ENCODE measurements at regions not wholly inside any gene's neighbourhood (a gene's known extent, or its start where the extent isn't known, plus 50 kb on each side); places are given as distances from the start of the nearest gene placed in this dataset.
"Not testable (repeated sequence)": the region's sequence is repeated elsewhere in the genome, so short reads cannot be mapped to it uniquely, and the experiment has no call there.

DNA sequence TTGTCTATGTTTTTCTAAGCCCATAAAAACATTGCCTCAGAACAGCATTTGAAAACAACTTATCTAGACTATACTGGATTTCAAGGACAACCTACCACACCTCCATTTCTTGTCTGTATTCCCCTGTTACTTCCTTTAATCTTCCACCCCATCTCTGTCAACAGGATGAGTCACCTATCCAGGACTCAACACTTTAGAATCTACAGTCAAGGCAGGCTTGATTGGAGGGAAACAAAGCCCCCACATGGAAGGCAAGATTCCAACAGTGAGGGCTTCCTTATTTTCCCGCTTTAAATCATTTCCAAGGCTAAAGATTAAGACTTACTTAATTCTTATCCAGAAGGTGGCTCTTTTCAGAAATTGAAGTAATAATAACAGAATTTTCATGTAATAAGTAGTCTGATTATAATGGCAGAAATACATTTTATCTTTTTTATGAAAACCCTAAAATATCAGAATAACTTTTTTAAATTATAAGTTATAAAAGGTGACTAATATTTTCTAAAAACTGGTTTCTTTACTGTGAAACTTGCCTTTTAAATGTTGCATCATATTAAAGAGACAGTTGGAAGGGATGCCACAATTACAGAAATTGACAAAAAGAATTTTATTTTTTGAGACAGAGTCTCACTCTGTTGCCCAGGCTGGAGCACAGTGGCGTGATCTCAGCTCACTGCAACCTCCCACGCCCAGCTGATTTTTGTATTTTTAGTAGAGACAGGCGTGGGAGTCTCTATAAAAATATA lies 138.7 kb upstream of the CCDC150 start:
- no peak for DNase-seq

DNA sequence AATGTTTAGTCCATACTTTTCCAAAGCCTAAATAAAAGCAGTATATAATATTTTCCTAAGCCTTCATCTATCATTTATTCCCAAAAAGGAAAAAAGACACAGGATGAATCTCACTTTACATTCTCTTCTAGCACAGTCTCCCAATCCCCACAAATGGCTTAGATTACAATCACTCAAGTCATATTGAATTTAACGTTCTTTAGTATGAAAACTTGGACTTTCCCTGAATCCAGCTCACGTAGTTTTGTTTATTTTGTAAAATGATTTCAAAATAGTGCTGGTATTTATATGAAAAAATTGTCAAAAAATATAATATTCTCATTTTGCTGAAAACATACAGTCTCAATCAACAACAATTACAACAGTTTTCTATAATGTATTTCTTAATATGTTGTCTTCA lies 137.7 kb upstream of the CCDC150 start:
- no peak for DNase-seq

DNA sequence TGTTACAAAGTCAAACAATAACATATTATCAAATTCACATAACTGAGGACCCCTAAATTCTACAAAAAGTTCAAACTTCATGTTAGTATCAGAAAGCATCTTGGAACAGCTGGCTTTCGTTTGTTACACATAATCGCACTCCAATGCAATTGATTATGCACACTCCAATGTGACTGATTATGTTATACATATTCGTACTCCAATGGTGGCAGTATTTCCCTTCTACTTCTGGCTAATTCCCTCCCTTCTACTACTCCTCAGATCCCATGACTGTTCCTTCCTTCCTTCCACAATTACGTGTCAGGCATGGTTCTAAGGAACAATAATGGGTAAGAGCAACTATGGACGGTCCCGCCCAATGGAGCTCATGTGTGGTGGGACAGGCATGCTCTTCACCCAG lies 137.1 kb upstream of the CCDC150 start:
- DNase-seq: no peak

DNA sequence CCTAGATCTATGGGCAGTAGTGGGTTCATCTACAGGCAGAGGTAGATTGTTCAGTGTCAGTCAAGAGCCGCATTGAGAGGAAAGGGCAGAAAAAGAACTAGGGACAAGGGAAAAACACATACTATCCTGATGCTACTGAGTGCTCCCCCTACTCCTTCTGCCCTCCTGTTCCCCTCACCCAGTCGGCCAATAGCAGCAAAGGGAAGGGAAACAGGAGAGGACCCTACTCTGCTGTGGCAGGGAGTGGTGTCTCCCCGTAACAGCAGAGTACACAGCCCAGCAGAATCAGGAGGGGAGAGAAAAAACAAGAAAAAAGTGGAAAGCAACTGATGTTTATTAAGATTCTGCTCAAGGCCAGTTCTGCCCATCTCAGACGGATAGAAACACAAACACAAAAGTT lies 136.1 kb upstream of the CCDC150 start:
- DNase-seq: no peak

DNA sequence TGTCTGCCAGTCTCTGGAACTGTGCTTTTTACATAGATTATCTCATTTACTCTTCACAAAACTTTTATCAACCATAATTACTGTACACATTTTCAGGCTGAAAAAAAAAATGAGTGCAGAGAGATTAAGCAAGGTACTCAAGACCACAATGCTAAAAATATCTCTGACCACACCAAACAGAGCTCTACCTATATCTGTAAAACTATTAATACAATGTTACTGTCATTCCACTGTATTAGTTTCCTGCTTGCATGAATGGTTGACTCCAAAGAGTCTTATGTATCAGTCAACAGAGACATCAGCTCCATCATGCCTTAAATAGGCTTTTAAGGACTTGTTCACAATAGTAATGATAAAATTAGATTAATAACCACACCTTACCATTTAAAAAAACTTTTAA lies 134.7 kb upstream of the CCDC150 start:
- DNase-seq: no peak

DNA sequence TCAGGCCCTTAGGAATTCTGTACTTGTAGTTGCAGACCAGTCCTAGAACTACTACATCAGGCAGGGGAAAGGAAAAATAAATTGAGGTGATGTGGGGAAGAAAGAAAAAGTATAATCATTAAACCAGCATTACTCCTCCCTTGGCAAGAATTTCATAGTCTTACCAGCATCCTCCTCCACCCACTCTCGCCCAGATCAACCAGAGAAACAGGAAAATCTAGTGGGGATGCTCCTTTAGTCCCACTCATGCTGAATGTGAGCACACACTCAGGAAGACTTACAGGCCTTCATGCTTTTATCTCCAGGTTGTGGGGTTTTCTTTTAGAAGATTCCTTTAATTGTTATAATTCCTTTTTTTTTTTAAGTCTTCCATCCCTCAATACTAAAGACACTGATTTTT lies 129.3 kb upstream of the CCDC150 start:
- no peak for DNase-seq

DNA sequence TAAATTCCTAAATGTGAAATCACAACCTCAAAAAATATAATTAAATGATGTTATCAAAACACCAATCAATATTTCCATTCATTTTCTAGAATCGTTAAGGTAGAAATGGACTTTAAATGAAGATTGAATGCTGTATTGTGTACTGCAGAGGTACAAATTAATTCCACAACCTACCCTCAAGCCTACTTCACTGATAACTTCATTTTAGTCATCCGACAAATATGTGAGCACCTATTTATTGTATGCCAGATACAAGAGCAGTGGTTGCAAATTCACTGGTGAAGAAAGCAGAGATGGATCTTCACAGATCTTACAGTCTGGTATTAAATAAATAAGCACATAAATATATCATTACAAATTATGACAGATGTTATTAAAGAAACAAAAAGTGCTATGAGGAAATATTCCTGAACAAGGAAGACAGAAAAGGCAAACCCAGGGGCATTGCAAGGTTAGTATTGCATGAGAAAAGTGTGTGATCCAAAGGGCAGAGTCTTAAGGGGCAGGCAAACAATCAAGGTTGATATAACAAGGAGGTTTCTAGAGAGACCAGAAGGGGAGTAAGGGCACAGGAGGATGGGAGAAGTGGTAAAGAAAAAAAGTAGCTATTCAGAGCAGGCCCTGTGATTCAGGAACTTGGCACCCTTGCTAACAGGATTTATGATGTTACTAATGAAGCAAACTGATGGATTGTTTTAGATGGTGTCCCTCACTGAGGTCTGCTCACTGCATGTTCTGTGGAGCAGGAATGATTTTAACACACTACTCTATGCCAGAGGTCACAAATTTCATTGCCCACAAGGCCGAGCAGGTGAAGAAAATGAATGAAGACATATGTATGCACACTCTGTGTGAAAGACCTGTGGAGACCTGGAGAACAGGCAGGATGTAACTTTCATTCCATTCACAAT lies 128.0 kb upstream of the CCDC150 start:
- no peak for DNase-seq

DNA sequence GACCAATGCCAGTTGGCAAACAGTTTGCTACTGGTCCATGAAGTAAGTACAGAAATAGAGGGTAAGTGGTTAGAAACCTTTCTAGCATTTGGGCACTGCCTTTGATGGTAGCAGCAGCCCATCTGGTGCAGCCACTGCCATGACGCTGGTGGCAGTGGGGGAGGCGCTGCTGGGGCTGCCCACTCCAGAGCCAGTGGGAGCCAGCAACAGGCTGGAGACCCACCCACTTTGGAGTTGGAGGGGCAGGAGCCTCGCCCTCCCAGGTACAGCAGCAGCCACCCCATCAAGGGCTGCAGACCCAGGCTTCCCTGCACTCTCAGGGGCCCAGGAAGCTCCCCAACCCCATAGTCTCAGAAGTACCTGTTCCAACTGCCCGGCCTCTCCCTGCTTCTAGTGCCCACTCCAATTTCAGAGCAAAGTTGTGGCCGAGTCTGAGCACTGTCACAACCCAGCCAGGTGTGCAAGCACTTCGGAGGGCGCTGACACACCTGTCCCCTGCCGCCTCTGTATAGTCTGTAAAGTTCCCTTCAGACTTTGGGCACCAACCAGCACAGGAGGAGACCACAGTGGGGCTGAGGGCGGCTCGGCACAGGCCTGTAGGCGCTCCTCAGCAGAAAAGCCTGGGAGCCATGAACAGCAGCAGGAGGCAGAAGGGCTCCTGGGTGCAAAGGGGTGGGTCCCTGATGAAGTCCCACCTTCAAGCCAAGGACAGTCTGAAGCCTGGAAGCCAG lies 125.6 kb upstream of the CCDC150 start:
- no peak for DNase-seq

DNA sequence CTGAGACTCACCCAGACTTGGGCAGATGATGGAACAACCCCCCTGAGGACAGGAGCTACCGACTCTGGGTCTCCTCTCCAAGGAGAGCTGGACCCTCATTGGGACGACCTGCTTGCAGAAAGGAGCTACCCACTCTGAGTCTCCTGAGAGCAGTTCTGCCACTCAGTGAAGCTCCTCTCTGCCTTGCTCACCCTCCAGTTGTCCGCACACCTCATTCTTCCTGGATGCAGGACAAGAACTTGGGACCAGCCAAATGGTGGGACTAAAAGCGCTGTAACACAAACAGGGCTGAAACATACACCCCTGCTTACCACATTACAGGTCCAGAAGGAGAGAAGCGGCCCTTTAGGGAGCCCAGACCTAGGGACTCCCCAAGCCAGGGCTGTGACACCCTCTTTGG lies 124.9 kb upstream of the CCDC150 start:
- DNase-seq: no peak

DNA sequence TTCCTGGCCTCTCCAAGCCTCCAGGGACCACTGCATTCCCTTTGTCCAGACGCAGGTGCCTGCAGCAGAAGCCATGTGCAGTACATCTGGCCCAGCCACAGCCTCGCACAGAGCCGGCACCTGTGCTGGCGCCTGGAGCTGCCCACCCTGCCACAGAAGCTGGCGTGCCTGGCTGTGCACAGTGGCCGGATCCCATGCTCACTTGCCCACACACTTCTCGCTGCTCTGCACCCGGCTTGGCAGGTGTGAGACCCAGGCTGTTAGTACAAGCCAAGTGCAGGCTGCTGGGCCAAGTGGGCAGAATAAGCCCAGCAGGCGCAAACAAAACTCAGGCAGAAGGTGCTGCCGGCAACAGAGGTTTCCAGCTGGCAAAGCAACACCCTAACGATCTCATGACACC lies 124.5 kb upstream of the CCDC150 start:
- DNase-seq: no peak

DNA sequence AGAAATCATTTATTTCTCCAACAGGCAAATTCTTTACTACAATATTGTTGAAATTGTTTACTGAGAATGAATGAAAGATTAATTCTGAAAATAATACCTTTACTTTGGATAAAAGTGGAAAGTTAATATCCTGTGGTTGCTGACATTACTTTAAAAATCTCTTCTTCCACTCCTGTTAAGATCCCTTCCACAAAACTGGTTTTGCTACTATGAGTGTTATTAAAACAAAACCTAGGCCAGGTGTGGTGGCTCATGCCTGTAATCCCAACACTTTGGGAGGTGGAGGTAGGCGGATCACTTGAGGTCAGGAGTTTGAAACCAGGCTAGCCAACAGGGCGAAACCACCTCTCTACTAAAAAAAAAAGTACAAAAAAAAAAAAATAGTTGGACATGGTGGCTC lies 123.9 kb upstream of the CCDC150 start:
- no peak for DNase-seq

DNA sequence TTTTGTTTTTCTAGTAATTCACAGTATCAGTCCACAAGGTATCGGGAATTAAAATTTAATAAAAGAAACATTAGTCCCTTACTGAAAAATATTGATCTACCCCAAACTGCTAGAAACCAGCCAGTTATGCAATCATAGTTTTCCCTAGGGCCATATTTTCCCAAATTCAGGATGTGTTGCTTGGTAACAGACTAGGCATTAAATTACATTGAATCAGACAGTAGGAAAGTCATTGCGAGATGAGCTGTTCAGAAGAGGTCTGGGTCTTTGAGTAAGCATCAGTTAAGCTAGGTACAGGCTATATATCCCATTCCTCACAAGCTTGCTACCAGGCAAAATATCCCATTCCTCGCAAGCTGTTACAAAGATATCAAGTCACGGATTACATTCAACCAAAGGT lies 123.0 kb upstream of the CCDC150 start:
- no peak for DNase-seq

DNA sequence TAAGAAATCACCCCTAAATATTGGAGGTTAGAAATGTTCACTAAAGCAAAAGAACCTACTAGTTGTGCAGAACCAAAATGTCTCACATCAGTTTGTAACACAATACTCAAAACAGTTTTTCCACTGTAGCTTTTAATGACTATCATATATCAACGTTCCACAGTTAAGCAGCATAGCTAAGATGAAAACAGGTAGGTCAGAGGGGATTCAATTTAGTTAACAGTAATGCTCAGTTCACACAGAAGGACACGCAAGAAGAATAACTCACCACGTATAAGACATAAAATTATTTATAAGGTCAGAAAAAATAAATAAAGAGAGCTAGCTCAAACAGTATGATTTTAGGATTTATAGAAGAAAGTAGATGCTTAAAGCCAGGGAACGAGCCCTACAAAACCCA lies 118.9 kb upstream of the CCDC150 start:
- no peak for DNase-seq

DNA sequence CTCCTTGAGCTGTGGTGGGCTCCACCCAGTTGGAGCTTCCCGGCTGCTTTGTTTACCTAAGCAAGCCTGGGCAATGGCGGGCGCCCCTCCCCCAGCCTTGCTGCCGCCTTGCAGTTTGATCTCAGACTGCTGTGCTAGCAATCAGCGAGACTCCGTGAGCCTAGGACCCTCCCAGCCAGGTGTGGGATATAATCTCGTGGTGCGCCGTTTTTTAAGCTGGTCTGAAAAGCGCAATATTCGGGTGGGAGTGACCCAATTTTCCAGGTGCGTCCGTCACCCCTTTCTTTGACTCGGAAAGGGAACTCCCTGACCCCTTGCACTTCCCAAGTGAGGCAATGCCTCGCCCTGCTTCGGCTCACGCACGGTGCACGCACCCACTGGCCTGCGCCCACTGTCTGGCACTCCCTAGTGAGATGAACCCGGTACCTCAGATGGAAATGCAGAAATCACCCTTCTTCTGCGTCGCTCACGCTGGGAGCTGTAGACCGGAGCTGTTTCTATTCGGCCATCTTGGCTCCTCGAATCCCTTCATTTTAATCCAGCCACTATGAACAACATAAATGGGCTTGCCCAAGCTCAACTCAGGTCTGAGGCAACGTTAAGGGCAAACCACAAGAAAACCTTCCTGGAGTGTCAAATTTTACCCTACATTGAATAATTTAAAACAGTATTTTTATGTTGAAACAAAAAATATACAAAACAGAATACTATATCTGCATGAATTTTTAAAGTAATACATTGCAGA lies 112.4 kb upstream of the CCDC150 start:
- DNase-seq: not testable (repeated sequence)

DNA sequence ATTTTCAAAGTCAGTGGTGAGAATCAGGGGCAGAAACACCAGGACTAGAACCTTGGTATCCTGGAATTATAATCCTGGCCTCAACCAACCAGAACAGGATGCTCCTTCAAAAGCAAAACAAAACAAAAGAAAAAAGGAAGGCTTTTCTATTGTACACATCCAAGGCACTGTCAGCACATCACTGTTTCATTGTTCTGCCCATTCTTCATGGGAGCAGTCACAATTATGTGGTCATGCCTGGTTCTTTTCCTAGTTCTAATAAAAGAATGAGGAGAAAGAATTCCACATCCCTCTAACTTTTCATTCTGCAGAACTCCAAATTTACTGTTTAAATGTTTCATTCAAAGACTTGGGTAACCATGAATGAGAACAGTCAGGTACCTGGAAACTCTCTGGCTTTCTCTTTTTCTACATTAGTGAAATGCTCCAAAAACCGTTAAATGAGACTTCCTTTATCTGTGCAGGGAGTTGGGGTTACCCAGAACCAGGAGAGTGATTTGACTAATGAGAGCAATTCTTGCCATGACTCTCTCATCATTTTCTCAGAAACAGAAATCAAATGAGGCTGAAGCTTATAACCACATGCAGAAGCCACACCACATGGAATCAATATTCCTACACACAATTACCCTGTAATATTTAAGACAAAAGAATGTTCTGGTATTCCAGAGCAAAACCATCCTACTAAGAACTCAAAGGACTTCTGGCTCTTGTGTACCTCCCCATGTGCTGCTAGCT lies 110.9 kb upstream of the CCDC150 start:
- DNase-seq: no peak

DNA sequence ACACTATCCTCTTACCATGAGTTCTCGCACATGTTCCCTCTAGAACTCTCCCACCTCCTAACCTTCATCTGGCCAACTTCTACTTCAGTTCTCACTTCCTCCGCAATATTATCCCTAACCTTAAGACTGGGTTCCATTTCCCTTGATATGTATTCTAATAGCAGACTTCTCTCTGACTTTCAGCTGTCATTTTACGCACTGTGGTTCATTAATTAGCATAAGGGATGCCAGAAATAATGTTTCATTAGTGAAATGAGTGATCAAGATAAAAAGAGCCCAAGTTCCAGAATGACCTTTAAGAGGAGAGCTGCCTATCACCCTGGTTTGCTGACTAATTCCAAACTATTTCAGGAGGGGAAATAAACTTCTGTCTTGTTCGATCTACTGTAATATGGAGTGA lies 108.6 kb upstream of the CCDC150 start:
- no peak for DNase-seq

DNA sequence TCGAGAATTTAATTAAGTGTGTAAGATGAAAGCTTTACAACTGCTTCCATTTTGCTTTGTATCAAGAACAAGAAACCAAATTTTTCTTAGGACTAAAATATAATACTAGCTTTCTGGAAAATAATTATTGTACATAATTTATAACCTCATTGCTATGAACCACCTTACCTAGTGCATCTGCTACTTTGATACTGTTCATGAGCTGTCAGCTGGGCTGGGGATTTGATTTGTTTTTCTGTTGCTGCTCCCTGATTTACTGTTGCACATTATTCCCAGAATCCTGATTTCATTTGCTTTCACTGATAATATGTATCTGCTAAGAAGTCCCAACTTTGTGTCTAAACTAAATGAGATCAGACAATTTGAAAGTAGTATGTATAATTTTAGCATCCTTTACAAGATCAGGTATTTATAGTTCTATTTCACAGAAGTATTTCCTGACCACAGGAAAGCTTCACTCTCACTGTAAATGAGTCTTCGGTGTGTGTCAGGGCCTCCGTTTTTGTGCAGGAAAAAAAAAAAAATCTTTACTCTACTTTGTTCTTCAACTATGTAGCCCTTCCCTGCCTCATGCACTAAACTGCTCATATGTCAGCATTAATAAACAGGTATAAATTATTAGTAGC lies 105.6 kb upstream of the CCDC150 start:
- no peak for DNase-seq

DNA sequence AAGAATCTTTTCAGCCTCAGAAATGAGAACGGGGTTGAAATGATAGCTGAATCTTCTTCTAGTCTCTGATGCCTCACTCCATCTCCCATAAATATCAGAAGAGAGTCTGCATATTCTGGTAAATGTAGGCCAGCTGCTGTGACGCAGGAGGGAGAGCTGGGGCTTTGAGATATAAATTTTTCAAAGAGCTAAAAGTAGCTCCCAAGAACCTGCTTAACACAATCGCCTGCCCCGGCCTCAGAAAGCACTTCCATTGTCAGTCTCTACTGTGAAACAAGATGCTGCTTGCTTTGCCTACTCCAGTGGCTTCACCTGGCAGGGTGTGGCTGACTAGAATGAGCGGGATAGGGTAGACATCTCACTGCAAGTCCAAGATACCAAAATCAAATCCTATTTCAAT lies 105.0 kb upstream of the CCDC150 start:
- DNase-seq: no peak

DNA sequence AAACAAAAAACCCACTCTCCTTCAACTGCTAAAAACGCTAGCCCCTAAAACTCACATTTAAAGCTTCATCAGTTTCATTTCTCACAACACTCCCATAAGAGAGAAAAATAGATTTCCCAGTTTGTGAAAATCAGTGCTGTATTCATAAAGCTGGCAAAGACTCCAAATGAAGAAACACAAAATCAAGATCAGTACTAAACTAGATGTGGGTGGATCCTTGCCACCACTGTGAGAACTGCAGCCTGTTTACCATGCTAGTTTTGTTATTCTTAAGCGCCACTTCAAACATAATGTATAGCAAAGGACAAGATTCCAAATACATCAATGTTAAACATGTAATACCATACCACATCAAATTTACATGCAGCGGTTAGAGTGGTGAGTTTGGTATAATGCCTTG lies 104.5 kb upstream of the CCDC150 start:
- DNase-seq: no peak

DNA sequence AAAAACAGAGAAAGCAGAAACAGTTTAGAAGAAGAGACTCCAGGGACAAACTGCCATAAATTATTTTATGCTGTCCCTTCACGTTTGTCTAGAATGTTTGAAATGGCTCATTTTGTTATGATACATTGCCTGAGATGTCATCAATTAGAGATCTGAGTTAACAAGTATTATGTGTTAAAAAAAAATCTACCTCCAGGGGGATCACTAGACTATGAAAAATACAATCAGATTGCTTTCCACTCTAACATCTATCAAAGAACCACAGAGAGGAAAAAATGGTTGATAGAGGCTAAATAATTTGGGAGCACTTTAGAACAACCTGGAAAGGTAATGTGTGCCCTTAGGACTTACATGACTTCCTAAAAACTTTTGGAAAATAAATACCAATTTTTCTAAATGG lies 103.8 kb upstream of the CCDC150 start:
- DNase-seq: no peak

DNA sequence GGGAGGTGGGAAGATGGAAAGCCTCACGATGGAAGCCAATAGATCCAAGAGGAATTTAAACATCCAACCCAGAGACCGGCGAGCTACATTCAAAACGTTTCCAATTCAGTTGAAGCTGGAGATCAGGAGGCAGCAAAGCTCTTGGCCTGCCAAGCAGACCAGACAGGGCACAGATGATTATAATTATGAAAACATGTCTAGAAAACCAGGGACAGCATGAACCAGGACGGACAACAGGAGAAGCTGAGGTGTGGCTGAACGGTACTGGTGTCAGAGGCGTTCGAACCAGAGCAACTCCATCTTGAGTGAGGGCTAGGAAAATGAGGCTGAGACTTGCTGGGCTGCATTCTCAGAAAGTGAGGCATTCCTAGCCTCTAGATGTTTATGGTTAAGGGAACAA lies 102.2 kb upstream of the CCDC150 start:
- no peak for DNase-seq

DNA sequence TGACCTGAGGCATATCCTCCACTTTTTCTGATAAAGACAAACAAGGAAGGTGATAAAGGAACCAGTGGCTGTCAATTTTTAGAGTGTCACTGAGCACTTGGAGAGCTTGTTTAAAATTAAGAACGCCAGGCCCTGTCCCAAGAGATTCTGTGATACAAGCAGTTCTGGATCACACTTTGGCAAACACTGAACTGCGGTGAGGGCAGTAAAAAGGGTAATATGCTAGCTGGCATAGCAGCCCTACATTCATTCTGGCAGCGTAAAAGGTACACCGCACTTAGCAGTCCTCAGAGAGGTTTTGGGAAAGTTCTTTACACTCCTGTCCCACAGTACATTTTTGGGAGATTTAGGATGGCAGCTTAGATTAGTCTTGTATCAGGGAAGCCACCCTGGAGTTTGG lies 101.3 kb upstream of the CCDC150 start:
- DNase-seq: no peak

Measured in activated naive CD4-positive, alpha-beta T cell treated with Interleukin-2 at 50 U/mL for 16 hours (primary cell).